ENCODE measurements at regions not wholly inside any gene's neighbourhood (a gene's known extent, or its start where the extent isn't known, plus 50 kb on each side); places are given as distances from the start of the nearest gene placed in this dataset.
A peak's percentile ranks its signal among the peaks of the same experiment; 100 is the strongest.
"Not testable (repeated sequence)": the region's sequence is repeated elsewhere in the genome, so short reads cannot be mapped to it uniquely, and the experiment has no call there.

DNA sequence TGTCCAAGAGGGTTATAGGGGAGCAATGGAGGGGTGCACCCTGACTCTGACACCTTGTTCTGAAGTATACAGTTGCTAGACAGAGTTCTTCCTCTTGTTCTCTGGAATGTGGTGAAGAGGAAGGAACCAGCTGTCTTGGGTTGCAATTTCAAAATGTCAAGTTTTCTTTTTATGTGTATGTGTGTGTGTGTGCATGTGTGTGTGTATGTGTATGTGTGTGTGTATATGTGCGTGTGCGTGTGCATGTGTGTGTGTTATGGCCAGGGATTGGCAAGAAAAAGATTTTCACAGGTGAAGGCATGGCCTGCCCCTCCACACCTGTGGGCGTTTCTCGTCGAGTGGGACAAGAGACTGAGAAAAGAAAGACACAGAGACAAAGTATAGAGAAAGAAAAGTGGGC lies 81.6 kb upstream of the ADGRA3 start:
- no peak overlapping the region for H3K9ac ChIP-seq (ENCODE audit: insufficient read length, low read depth)
- TF ChIP-seq YY1 (IDR thresholded peaks at IDR 0.05; ENCODE audit: insufficient read depth, insufficient read length), result no peak
- TF ChIP-seq ZNF274 (IDR thresholded peaks at IDR 0.05; ENCODE audit: low read depth, low read length), result no peak
- no peak for TF ChIP-seq SUZ12 (IDR thresholded peaks at IDR 0.05; ENCODE audit: extremely low read depth, insufficient read depth, insufficient read length)
- H3K4me1 ChIP-seq (ENCODE audit: insufficient read depth, insufficient read length), result peaks cover 2% of the 10 kb centered on the region

GRCh38 chr4:22598113-22599047 lies 82.5 kb upstream of the ADGRA3 start:
- H3K36me3 ChIP-seq (ENCODE audit: insufficient read depth, insufficient read length, low read length); H3K9me3 ChIP-seq (ENCODE audit: insufficient read depth, low read length); H3K9ac ChIP-seq (ENCODE audit: insufficient read length, low read depth); H3K4me3 ChIP-seq (ENCODE audit: insufficient read length, low read depth); H3K27me3 ChIP-seq (ENCODE audit: insufficient read depth, insufficient read length); DNase-seq (ENCODE audit: low read depth, low spot score); H3K4me1 ChIP-seq (ENCODE audit: insufficient read depth, insufficient read length): not testable (repeated sequence)

More for the DNA sequence above, 81.6 kb upstream of the ADGRA3 start:
- Histone ChIP-seq H3K27me3 (ENCODE audit: insufficient read depth, insufficient read length) (no peaks in the 10 kb centered on the region), H3K4me3 (ENCODE audit: insufficient read length, low read depth) (no peak overlapping the region), H3K9me3 (ENCODE audit: insufficient read depth, low read length) (no peaks in the 10 kb centered on the region), H3K36me3 (ENCODE audit: insufficient read depth, insufficient read length, low read length) (no peaks in the 10 kb centered on the region)
- no peak for DNase-seq (ENCODE audit: low read depth, low spot score)

DNA sequence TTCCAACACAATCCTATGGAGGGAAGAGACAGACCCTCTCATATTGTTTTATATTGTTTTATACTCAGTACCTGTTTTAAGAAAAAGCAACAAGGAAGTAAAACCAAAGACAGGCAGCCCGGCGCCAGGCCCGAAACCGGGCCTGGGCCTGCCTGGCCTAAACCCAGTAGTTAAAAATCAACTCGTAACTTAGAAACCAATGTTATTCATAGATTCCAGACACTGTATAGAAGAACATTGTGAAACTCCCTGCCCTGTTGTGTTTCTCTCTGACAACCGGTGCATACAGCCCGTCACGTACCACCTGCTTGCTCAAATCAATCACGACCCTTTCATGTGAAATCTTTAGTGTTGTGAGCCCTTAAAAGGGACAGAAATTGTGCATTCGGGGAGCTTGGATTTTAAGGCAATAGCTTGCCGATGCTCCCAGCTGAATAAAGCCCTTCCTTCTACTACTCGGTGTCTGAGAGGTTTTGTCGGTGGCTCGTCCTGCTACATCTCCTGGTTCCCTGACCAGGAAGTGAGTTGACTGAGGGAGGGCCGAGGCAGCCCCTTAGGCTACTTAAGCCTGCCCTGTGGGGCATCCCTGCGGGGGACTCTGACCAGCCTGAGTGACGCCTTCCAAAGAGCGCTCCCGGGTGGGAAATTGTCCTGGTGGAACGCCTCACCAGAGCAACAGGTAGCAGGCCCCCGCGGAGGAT lies 83.5 kb upstream of the ADGRA3 start:
- H3K4me1 ChIP-seq (ENCODE audit: insufficient read depth, insufficient read length); H3K9me3 ChIP-seq (ENCODE audit: insufficient read depth, low read length); DNase-seq (ENCODE audit: low read depth, low spot score); H3K4me3 ChIP-seq (ENCODE audit: insufficient read length, low read depth); H3K9ac ChIP-seq (ENCODE audit: insufficient read length, low read depth); H3K36me3 ChIP-seq (ENCODE audit: insufficient read depth, insufficient read length, low read length); H3K27me3 ChIP-seq (ENCODE audit: insufficient read depth, insufficient read length): not testable (repeated sequence)

GRCh38 chr4:22599929-22600432 lies 84.1 kb upstream of the ADGRA3 start:
- H3K36me3 ChIP-seq (ENCODE audit: insufficient read depth, insufficient read length, low read length); DNase-seq (ENCODE audit: low read depth, low spot score); H3K9ac ChIP-seq (ENCODE audit: insufficient read length, low read depth); H3K4me3 ChIP-seq (ENCODE audit: insufficient read length, low read depth); H3K9me3 ChIP-seq (ENCODE audit: insufficient read depth, low read length); H3K4me1 ChIP-seq (ENCODE audit: insufficient read depth, insufficient read length); H3K27me3 ChIP-seq (ENCODE audit: insufficient read depth, insufficient read length): not testable (repeated sequence)

DNA sequence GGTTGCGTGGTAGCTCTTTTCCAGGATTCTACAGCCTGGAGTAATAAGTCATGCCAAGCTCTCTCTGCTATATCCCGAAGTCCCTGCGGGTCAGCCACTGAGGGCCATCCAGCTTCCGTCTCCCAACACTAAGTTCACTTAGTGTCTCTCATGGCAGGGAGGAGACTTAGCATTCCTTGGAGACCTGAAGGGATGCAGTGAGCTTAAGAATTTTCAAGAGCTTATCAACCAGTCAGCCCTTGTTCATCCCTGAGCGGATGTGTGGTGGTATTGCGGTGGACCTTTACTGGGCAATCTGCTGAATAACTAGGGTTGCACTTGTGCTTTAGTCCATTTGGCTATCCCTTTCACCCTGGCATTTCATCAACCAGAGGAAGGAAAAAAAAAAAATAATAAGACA lies 85.8 kb upstream of the ADGRA3 start:
- DNase-seq (ENCODE audit: low read depth, low spot score); H3K36me3 ChIP-seq (ENCODE audit: insufficient read depth, insufficient read length, low read length); H3K27me3 ChIP-seq (ENCODE audit: insufficient read depth, insufficient read length); H3K4me3 ChIP-seq (ENCODE audit: insufficient read length, low read depth); H3K9ac ChIP-seq (ENCODE audit: insufficient read length, low read depth); H3K9me3 ChIP-seq (ENCODE audit: insufficient read depth, low read length); H3K4me1 ChIP-seq (ENCODE audit: insufficient read depth, insufficient read length): not testable (repeated sequence)

DNA sequence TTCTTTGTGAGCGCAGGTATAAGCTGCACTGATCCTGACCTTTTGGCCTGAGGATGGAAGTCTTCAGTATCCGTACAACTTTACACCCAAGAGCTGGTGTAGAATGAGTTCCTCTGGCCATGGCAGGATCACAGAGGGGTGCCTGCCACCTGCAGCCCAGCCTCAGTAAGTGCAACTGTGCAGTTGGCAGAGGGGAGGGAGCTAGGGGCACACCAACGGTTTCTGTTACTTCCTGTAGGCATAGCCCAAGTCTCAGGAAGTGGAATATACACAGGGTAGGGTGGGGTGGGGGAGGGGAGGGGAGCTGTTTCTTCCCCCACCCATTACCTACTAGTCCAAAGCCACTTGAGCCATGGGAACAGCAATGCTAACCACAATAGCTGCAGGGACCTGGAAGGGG lies 85.4 kb upstream of the GBA3 start:
- Histone ChIP-seq H3K4me1 (ENCODE audit: insufficient read depth, insufficient read length) (no peaks in the 10 kb centered on the region), H3K4me3 (ENCODE audit: insufficient read length, low read depth) (no peak overlapping the region), H3K9me3 (ENCODE audit: insufficient read depth, low read length) (no peaks in the 10 kb centered on the region), H3K27me3 (ENCODE audit: insufficient read depth, insufficient read length) (no peaks in the 10 kb centered on the region), H3K36me3 (ENCODE audit: insufficient read depth, insufficient read length, low read length) (no peaks in the 10 kb centered on the region), H3K9ac (ENCODE audit: insufficient read length, low read depth) (no peak overlapping the region)
- TF ChIP-seq ZNF274 (IDR thresholded peaks at IDR 0.05; ENCODE audit: low read depth, low read length), result no peak
- no peak for TF ChIP-seq SUZ12 (IDR thresholded peaks at IDR 0.05; ENCODE audit: extremely low read depth, insufficient read depth, insufficient read length)
- TF ChIP-seq YY1 (IDR thresholded peaks at IDR 0.05; ENCODE audit: insufficient read depth, insufficient read length), result no peak
- peak; percentile 2 for DNase-seq (ENCODE audit: low read depth, low spot score)

DNA sequence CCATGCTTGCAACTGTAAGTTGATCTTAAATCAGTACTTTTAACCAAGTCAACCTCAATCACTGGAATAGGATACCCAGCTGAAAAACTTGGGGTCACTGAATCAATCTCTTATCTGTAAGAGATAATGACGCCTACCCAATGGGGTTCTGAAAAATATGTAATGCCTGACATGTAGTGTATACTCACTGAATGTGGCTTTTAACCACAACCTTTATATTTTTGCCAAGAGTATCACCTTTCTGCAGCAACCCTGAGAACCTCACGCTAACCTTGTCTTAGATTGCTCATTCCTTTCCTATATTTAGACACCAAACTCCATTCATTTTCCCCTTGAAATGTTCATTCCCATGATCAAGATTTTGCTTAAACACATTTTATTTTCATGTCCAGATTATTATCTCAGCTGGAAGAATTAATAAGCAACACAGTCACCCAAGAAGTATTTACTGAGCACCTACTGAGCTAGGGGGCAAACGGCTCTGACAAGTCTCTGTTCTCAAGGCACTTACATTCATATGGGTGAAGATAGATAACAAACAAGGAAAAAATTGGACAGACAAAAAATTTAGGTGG lies 82.7 kb upstream of the GBA3 start:
- H3K4me1 ChIP-seq (ENCODE audit: insufficient read depth, insufficient read length); H3K9ac ChIP-seq (ENCODE audit: insufficient read length, low read depth); H3K36me3 ChIP-seq (ENCODE audit: insufficient read depth, insufficient read length, low read length); H3K9me3 ChIP-seq (ENCODE audit: insufficient read depth, low read length); H3K4me3 ChIP-seq (ENCODE audit: insufficient read length, low read depth); DNase-seq (ENCODE audit: low read depth, low spot score); H3K27me3 ChIP-seq (ENCODE audit: insufficient read depth, insufficient read length): not testable (repeated sequence)

Measured in NT2/D1 (cell line).